Keratinocyte (primary cell): ENCODE measurements at regions not wholly inside any gene's neighbourhood (a gene's known extent, or its start where the extent isn't known, plus 50 kb on each side); places are given as distances from the start of the nearest gene placed in this dataset.

Experiments
- DNase-seq: peaks from one replicate; pipeline ENCODE4 v3.0.0-alpha.2; 2011; ENCODE audit warnings: low read depth, missing footprints, low spot score
- FAIRE-seq: peaks from 2 replicates; lab custom pipeline; 2011; peaks lifted over from hg19 to GRCh38; lab: Jason Lieb, UNC
- H2AFZ ChIP-seq: 2 replicates; pipeline ENCODE4 v1.6.0; 2012; ENCODE audit warnings: low read length, control low read depth, inconsistent platforms; ENCODE audit not compliant: control insufficient read depth
- H3K27ac ChIP-seq: 2 replicates; pipeline ENCODE4 v1.5.1; 2011; ENCODE audit warnings: low read length; ENCODE audit not compliant: control insufficient read depth, insufficient read depth
- H3K27me3 ChIP-seq: 3 replicates; pipeline ENCODE4 v1.6.0; 2011; ENCODE audit warnings: low read length; ENCODE audit not compliant: control insufficient read depth, insufficient read depth; ENCODE audit errors: extremely low read depth
- H3K36me3 ChIP-seq, 2 experiments: 2 replicates in 1 of 2; 3 replicates in 1 of 2; pipeline ENCODE4 v1.5.1; 2011; ENCODE audit warnings: low read length in 2 of 2, mild to moderate bottlenecking in 1 of 2; ENCODE audit not compliant: control insufficient read depth in 2 of 2, insufficient read depth in 2 of 2; ENCODE audit errors: extremely low read depth in 1 of 2
- H3K4me1 ChIP-seq: 3 replicates; pipeline ENCODE4 v1.5.1; 2011; ENCODE audit warnings: low read length; ENCODE audit not compliant: control insufficient read depth, insufficient read depth; ENCODE audit errors: extremely low read depth
- H3K4me2 ChIP-seq: 3 replicates; pipeline ENCODE4 v1.6.0; 2011; ENCODE audit warnings: low read depth, low read length; ENCODE audit not compliant: control insufficient read depth, insufficient read depth; ENCODE audit errors: extremely low read depth
- H3K4me3 ChIP-seq, 3 experiments: fragments of 200-600 bp in 1 of 3; sonication (generic) in 1 of 3; 2 replicates in 2 of 3; 3 replicates in 1 of 3; pipeline ENCODE4 v1.5.1; 2011 to 2016; ENCODE audit warnings: low read length in 3 of 3, mild to moderate bottlenecking in 3 of 3, control low read depth in 2 of 3, inconsistent platforms in 1 of 3, low read depth in 1 of 3, mixed read lengths in 1 of 3, mixed run types in 1 of 3, moderate library complexity in 1 of 3; ENCODE audit not compliant: control insufficient read depth in 2 of 3, insufficient read depth in 2 of 3; ENCODE audit errors: extremely low read depth in 1 of 3
- H3K79me2 ChIP-seq: 2 replicates; pipeline ENCODE4 v1.6.0; 2012; ENCODE audit warnings: low read length; ENCODE audit not compliant: control insufficient read depth, insufficient read depth
- H3K9ac ChIP-seq: 3 replicates; pipeline ENCODE4 v1.6.0; 2011; ENCODE audit warnings: low read length; ENCODE audit not compliant: control insufficient read depth, insufficient read depth; ENCODE audit errors: extremely low read depth
- H3K9me1 ChIP-seq: 3 replicates; pipeline ENCODE4 v1.6.0; 2011; ENCODE audit warnings: low read length; ENCODE audit not compliant: control insufficient read depth, insufficient read depth; ENCODE audit errors: extremely low read depth
- H3K9me3 ChIP-seq: 2 replicates; pipeline ENCODE4 v1.5.1; 2012; ENCODE audit warnings: low read depth, low read length; ENCODE audit not compliant: control insufficient read depth
- H4K20me1 ChIP-seq: 3 replicates; pipeline ENCODE4 v1.6.0; 2011; ENCODE audit warnings: low read length; ENCODE audit not compliant: control insufficient read depth, insufficient read depth; ENCODE audit errors: extremely low read depth
- CTCF ChIP-seq, 3 experiments: IDR thresholded peaks in 1 of 3; conservative IDR thresholded peaks in 1 of 3; optimal IDR thresholded peaks in 1 of 3; 2 replicates in 2 of 3; 3 replicates in 1 of 3; pipeline versions ENCODE3 to v1.5.1; 2011; ENCODE audit warnings: low read length in 3 of 3, mild to moderate bottlenecking in 3 of 3, moderate library complexity in 2 of 3, control low read depth in 1 of 3, inconsistent platforms in 1 of 3; ENCODE audit not compliant: insufficient read depth in 2 of 3; ENCODE audit errors: extremely low read depth in 1 of 3
- EZH2 ChIP-seq: IDR thresholded peaks from one replicate; pipeline ENCODE4 v1.6.1; 2012; ENCODE audit warnings: inconsistent platforms, mild to moderate bottlenecking, low read length, moderate library complexity
- dilution Hi-C: fragments of 300-500 bp; cut with MboI; formaldehyde crosslinking; loops from one replicate; pipeline ENCODE4 v1.7.0; 2020; ENCODE audit warnings: low sequenced_read_pairs; ENCODE audit not compliant: extremely low pct_ligation_motif_present

- dilution Hi-C loops = no loop called here
- H3K4me1 ChIP-seq = no peaks in the 10 kb centered on the region
- H3K27me3 ChIP-seq = no peaks in the 10 kb centered on the region
- H3K36me3 ChIP-seq = no peaks in the 10 kb centered on the region
- H3K9ac ChIP-seq = no peak overlapping the region
- no peak overlapping the region for H3K4me2 ChIP-seq
- H3K27ac ChIP-seq = no peak overlapping the region
- H2AFZ ChIP-seq = no peak overlapping the region
- no peaks in the 10 kb centered on the region for H3K9me1 ChIP-seq
- FAIRE-seq (no peak), DNase-seq (no peak)
- H3K4me3 ChIP-seq = no peak overlapping the region
- TF ChIP-seq EZH2 = no peak
- no peak for TF ChIP-seq CTCF (optimal IDR thresholded peaks at IDR 0.05 in 1 of 3, IDR thresholded peaks at IDR 0.05 in 1 of 3, conservative IDR thresholded peaks at IDR 0.05 in 1 of 3; ENCODE audit: extremely low read depth in 1 of 3, insufficient read depth in 2 of 3, low read length in 3 of 3)
- H3K9me3 ChIP-seq = no peaks in the 10 kb centered on the region
- H4K20me1 ChIP-seq = no peaks in the 10 kb centered on the region
- no peaks in the 10 kb centered on the region for H3K79me2 ChIP-seq
Measured at GRCh38 chr11:37747121-37747520, 1149.1 kb upstream of the RAG2 start.

- H3K4me2 ChIP-seq = no peak overlapping the region
- DNase-seq (no peak), FAIRE-seq (no peak)
- no peaks in the 10 kb centered on the region for H3K9me3 ChIP-seq
- no peak overlapping the region for H3K4me3 ChIP-seq
- no peaks in the 10 kb centered on the region for H3K79me2 ChIP-seq
- dilution Hi-C loops = no loop called here
- TF ChIP-seq EZH2 = no peak
- no peak for TF ChIP-seq CTCF (optimal IDR thresholded peaks at IDR 0.05 in 1 of 3, IDR thresholded peaks at IDR 0.05 in 1 of 3, conservative IDR thresholded peaks at IDR 0.05 in 1 of 3; ENCODE audit: extremely low read depth in 1 of 3, insufficient read depth in 2 of 3, low read length in 3 of 3)
- H4K20me1 ChIP-seq = no peaks in the 10 kb centered on the region
- H3K9ac ChIP-seq = no peak overlapping the region
- H3K36me3 ChIP-seq = no peaks in the 10 kb centered on the region
- no peak overlapping the region for H2AFZ ChIP-seq
- H3K4me1 ChIP-seq = no peaks in the 10 kb centered on the region
- no peaks in the 10 kb centered on the region for H3K27me3 ChIP-seq
- H3K9me1 ChIP-seq = no peaks in the 10 kb centered on the region
- no peak overlapping the region for H3K27ac ChIP-seq
Measured at GRCh38 chr11:37727371-37727770, 1129.3 kb upstream of the RAG2 start.
